ENCODE measurements at regions not wholly inside any gene's neighbourhood (a gene's known extent, or its start where the extent isn't known, plus 50 kb on each side); places are given as distances from the start of the nearest gene placed in this dataset.
A peak's percentile ranks its signal among the peaks of the same experiment; 100 is the strongest.

GRCh38 chr16:74030000-74030706 lies 266.5 kb upstream of the PSMD7 start:
- no peak for DNase-seq

- no peak for DNase-seq
Measured at GRCh38 chr16:74029115-74029792, 267.4 kb upstream of the PSMD7 start.

GRCh38 chr16:74026373-74027281 lies 270.0 kb upstream of the PSMD7 start:
- no peak for DNase-seq

- DNase-seq: no peak
Measured at GRCh38 chr16:74024953-74025352, 271.7 kb upstream of the PSMD7 start.

- no peak for DNase-seq
Measured at GRCh38 chr16:74020095-74020670, 276.4 kb upstream of the PSMD7 start.

- DNase-seq: no peak
Measured at GRCh38 chr16:74019612-74020011, 277.0 kb upstream of the PSMD7 start.

- DNase-seq: no peak
Measured at GRCh38 chr16:74015953-74016352, 280.7 kb upstream of the PSMD7 start.

- DNase-seq: no peak
Measured at GRCh38 chr16:73998707-73999106, 297.9 kb upstream of the PSMD7 start.

GRCh38 chr16:73997971-73998370 lies 298.6 kb upstream of the PSMD7 start:
- DNase-seq: no peak

- DNase-seq: no peak
Measured at GRCh38 chr16:73997340-73997711, 299.3 kb upstream of the PSMD7 start.

- no peak for DNase-seq
Measured at GRCh38 chr16:73996624-73997339, 299.8 kb upstream of the PSMD7 start.

- no peak for DNase-seq
Measured at GRCh38 chr16:73993878-73994277, 302.7 kb upstream of the PSMD7 start.

GRCh38 chr16:73978407-73978784 lies 318.2 kb upstream of the PSMD7 start:
- no peak for DNase-seq

GRCh38 chr16:73976644-73977043 lies 320.0 kb upstream of the PSMD7 start:
- no peak for DNase-seq

- no peak for DNase-seq
Measured at GRCh38 chr16:73973174-73973573, 323.4 kb upstream of the PSMD7 start.

- no peak for DNase-seq
Measured at GRCh38 chr16:73966851-73967250, 329.8 kb upstream of the PSMD7 start.

GRCh38 chr16:73965591-73965990 lies 331.0 kb upstream of the PSMD7 start:
- no peak for DNase-seq

GRCh38 chr16:73956587-73957494 lies 339.8 kb upstream of the PSMD7 start:
- DNase-seq: peak; percentile 51

GRCh38 chr16:73955702-73956101 lies 340.9 kb upstream of the PSMD7 start:
- DNase-seq: no peak

GRCh38 chr16:73955255-73955654 lies 341.4 kb upstream of the PSMD7 start:
- DNase-seq: no peak

GRCh38 chr16:73951481-73951880 lies 345.1 kb upstream of the PSMD7 start:
- no peak for DNase-seq

All from activated CD8-positive, alpha-beta memory T cell treated with anti-CD3 and anti-CD28 coated beads, Interleukin-2, amount 50 U/mL, for 48 hours (primary cell).